GM10266 (cell line): ENCODE measurements at regions not wholly inside any gene's neighbourhood (a gene's known extent, or its start where the extent isn't known, plus 50 kb on each side); places are given as distances from the start of the nearest gene placed in this dataset.

ENCODE experiments used
- DNase-seq: peaks from one replicate; pipeline ENCODE4 v3.0.0; 2012; ENCODE audit errors: extremely low spot score
- TF ChIP-seq, protein P1 (sequence below): IDR thresholded peaks from 2 replicates; pipeline ENCODE4 v1.5.1; 2012; ENCODE audit warnings: mild to moderate bottlenecking, low read depth; ENCODE audit not compliant: control insufficient read depth, insufficient read depth; ENCODE audit errors: missing control alignments

DNA sequence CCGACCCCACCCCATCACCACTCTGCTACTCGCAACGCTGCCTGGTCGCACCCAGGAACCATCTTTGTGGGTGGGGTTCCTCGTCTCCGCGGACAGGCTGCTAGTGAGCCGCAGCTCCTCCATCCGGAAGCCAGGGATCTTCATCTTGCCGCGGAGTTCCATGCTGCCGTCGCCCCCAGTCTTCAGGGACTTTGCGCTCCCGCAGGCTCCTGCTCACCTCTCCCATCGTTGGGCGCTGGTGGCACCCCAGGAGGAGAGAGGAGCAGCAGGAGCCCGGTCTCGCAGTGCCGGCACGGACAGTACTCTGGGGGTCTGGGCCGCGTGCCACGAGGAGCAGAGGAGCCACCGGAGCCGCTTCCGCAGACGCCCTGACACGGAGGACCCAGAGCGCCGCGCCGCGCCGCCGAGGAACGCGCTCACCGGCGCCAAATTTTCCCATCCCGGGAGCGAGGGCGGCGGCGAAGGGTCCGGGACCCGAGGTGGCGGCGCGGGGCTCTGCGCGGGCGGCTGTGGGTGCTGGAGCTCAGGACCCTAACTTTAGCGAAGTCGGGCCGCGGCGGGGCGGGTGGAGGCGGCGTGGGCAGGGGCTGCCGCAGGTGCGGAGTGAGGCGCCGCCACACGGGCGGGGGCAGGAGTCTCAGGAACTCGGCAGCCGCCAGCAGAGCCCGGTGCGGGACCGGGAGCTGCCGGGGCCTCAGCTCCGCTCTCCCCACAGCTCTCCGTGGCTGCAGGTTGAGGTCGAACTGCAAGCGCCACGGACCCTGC lies 750.1 kb upstream of the SORCS1 start:
- peak; percentile 15 for DNase-seq
- TF ChIP-seq, protein P1, sequence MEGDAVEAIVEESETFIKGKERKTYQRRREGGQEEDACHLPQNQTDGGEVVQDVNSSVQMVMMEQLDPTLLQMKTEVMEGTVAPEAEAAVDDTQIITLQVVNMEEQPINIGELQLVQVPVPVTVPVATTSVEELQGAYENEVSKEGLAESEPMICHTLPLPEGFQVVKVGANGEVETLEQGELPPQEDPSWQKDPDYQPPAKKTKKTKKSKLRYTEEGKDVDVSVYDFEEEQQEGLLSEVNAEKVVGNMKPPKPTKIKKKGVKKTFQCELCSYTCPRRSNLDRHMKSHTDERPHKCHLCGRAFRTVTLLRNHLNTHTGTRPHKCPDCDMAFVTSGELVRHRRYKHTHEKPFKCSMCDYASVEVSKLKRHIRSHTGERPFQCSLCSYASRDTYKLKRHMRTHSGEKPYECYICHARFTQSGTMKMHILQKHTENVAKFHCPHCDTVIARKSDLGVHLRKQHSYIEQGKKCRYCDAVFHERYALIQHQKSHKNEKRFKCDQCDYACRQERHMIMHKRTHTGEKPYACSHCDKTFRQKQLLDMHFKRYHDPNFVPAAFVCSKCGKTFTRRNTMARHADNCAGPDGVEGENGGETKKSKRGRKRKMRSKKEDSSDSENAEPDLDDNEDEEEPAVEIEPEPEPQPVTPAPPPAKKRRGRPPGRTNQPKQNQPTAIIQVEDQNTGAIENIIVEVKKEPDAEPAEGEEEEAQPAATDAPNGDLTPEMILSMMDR = no peak

GRCh38 chr10:107913317-107914294 lies 749.1 kb upstream of the SORCS1 start:
- DNase-seq = peak; percentile 7
- TF ChIP-seq, protein P1 = no peak

DNA sequence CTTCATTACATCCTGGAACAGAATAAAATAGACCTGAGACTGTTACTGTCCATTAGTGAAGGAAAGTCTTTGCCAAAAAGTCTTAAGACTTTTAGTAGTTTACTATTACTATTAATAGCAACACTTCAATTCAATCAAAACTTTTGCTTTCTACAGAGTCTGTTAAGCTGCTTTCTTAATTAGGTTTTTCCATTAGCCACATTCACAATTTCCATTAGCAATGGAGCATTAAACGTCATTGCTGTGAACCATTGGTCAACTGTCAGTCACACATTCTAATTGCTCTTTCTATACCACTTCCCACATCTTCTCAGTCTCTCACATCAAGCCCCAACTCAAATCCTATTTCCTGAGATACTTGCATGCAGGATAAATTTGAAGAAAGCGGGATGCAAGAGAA lies 736.6 kb upstream of the SORCS1 start:
- DNase-seq = no peak
- TF ChIP-seq, protein P1 = no peak

GRCh38 chr10:107900131-107900530 lies 735.6 kb upstream of the SORCS1 start:
- no peak for DNase-seq
- TF ChIP-seq, protein P1 = no peak

DNA sequence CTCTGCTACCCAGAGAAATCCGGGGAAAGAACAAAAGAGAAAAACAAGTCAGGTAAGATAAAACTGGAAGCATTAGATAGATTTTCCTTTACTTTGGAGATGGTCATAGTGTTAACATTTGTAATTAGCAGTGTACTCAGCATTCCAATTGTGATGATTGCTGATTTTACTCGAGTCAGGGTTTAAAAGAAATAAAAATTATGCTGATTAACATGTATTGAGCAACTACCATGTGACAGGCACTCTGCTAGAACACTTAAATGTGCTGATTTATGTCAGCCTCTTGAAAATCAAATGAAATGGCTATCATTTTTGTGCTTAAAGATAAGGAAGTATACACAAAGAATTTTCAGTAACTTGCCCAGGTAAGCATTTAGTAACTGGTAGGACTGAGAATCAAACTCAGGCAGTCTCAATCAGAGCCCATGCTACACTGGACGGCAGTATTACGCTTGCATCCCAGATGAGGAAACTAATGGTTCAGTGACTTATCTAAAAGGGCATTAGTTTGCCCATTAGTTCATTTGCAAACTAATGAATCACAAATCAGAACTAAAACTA lies 735.1 kb upstream of the SORCS1 start:
- TF ChIP-seq, protein P1 = no peak

DNA sequence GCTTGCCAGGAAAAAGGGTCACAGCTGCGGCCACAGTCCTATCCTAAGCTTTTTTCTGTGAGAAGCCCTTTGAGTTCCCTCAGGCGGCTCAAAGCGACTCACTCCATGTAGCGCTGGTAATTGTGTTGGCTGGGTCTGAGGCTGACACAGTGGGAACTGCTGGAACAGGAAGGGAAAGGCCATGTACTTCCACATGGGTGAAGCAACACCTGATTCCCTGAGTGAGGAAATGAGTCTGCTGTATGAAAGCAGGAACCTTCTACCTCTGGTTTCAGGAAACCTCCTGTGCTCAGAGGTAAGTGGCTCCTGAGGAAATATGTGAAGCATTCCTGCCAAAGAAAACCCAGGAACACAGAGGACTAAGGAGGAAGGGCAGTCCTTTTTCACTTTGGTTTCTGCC lies 734.6 kb upstream of the SORCS1 start:
- TF ChIP-seq, protein P1 = no peak
- DNase-seq = no peak

More for the DNA sequence above, 735.1 kb upstream of the SORCS1 start:
- DNase-seq = no peak

GRCh38 chr10:107898392-107898791 lies 733.9 kb upstream of the SORCS1 start:
- TF ChIP-seq, protein P1 = no peak
- DNase-seq = no peak
